ENCODE measurements at regions not wholly inside any gene's neighbourhood (a gene's known extent, or its start where the extent isn't known, plus 50 kb on each side); places are given as distances from the start of the nearest gene placed in this dataset.

GRCh38 chr10:124325633-124325914 is 93.1 kb downstream of the OAT start:
- TF ChIP-seq CTCF (conservative IDR thresholded peaks at IDR 0.05; ENCODE audit: low read length) (no peak), EZH2phosphoT487 (IDR thresholded peaks at IDR 0.05; ENCODE audit: borderline replicate concordance, low read depth, low read length) (no peak)
